ENCODE measurements at regions not wholly inside any gene's neighbourhood (a gene's known extent, or its start where the extent isn't known, plus 50 kb on each side); places are given as distances from the start of the nearest gene placed in this dataset.
A peak's percentile ranks its signal among the peaks of the same experiment; 100 is the strongest.

- Histone ChIP-seq H3K27ac (ENCODE audit: low read depth in 1 of 2, low read length in 2 of 2) (no peak overlapping the region), H3K9me3 (ENCODE audit: control insufficient read depth in 4 of 4, low read length in 3 of 4) (no peaks in the 10 kb centered on the region), H3K9ac (ENCODE audit: low read depth in 1 of 2, low read length in 2 of 2) (peak overlapping the region in 1 of 2 donors; percentile 21), H3K4me1 (ENCODE audit: control insufficient read depth in 4 of 4, insufficient read depth in 4 of 4, low read length in 3 of 4) (peaks cover 0 to 9% (median 8%) of the 10 kb centered on the region in 4 donors), H3K27me3 (ENCODE audit: control insufficient read depth in 4 of 4, insufficient read depth in 4 of 4, low read length in 3 of 4) (no peaks in the 10 kb centered on the region), H3K36me3 (ENCODE audit: control insufficient read depth in 4 of 4, insufficient read depth in 3 of 4, low read depth in 1 of 4, low read length in 3 of 4) (no peaks in the 10 kb centered on the region), H3K4me3 (ENCODE audit: low read depth in 1 of 3, low read length in 3 of 3) (no peak overlapping the region)
- WGBS = 29% methylated on average over 2 of the region's 2 CpGs
- TF ChIP-seq RAD21 (IDR thresholded peaks at IDR 0.05) = no peak
- no peak for TF ChIP-seq HNF4G (IDR thresholded peaks at IDR 0.05)
- TF ChIP-seq CTCF (IDR thresholded peaks at IDR 0.05; ENCODE audit: low read depth, low read length, missing input control) = no peak
- TF ChIP-seq FOXA1 (IDR thresholded peaks at IDR 0.05) = no peak
- TF ChIP-seq ATF3 (IDR thresholded peaks at IDR 0.05) = no peak
- no peak for TF ChIP-seq GABPA (IDR thresholded peaks at IDR 0.05 in 1 of 2, conservative IDR thresholded peaks at IDR 0.05 in 1 of 2)
- no peak for TF ChIP-seq MAX (IDR thresholded peaks at IDR 0.05)
- no peak for TF ChIP-seq ZBTB33 (IDR thresholded peaks at IDR 0.05)
- no peak for TF ChIP-seq SP1 (IDR thresholded peaks at IDR 0.05)
- no peak for TF ChIP-seq EGR1 (IDR thresholded peaks at IDR 0.05; ENCODE audit: low read depth in 2 of 2)
- TF ChIP-seq FOXA2 (IDR thresholded peaks at IDR 0.05) = no peak
- TF ChIP-seq JUND (IDR thresholded peaks at IDR 0.05) = no peak
- no peak for TF ChIP-seq HNF4A (conservative IDR thresholded peaks at IDR 0.05)
- TF ChIP-seq TAF1 (conservative IDR thresholded peaks at IDR 0.05) = no peak
- no peak for TF ChIP-seq NR2F2 (IDR thresholded peaks at IDR 0.05)
- TF ChIP-seq REST (IDR thresholded peaks at IDR 0.05) = no peak
- no peak for TF ChIP-seq YY1 (IDR thresholded peaks at IDR 0.05)
- no peak for DNase-seq (ENCODE audit: low spot score)
These were observed 210.7 kb downstream of the DHX15 start for GRCh38 chr4:24373704-24374103.

GRCh38 chr4:24372881-24373280 lies 211.5 kb downstream of the DHX15 start:
- no peak for DNase-seq (ENCODE audit: low spot score)
- Histone ChIP-seq H3K4me3 (ENCODE audit: low read depth in 1 of 3, low read length in 3 of 3) (no peak overlapping the region), H3K27me3 (ENCODE audit: control insufficient read depth in 4 of 4, insufficient read depth in 4 of 4, low read length in 3 of 4) (no peaks in the 10 kb centered on the region), H3K4me1 (ENCODE audit: control insufficient read depth in 4 of 4, insufficient read depth in 4 of 4, low read length in 3 of 4) (peaks cover 0 to 9% (median 8%) of the 10 kb centered on the region in 4 donors), H3K27ac (ENCODE audit: low read depth in 1 of 2, low read length in 2 of 2) (no peak overlapping the region), H3K9me3 (ENCODE audit: control insufficient read depth in 4 of 4, low read length in 3 of 4) (no peaks in the 10 kb centered on the region), H3K36me3 (ENCODE audit: control insufficient read depth in 4 of 4, insufficient read depth in 3 of 4, low read depth in 1 of 4, low read length in 3 of 4) (no peaks in the 10 kb centered on the region), H3K9ac (ENCODE audit: low read depth in 1 of 2, low read length in 2 of 2) (no peak overlapping the region)
- TF ChIP-seq HNF4G (IDR thresholded peaks at IDR 0.05) (no peak), REST (IDR thresholded peaks at IDR 0.05) (no peak), HNF4A (conservative IDR thresholded peaks at IDR 0.05) (no peak), RXRA (IDR thresholded peaks at IDR 0.05) (no peak), RAD21 (IDR thresholded peaks at IDR 0.05) (no peak)
- 84% methylated on average over 9 of the region's 9 CpGs for WGBS
